ENCODE measurements at regions not wholly inside any gene's neighbourhood (a gene's known extent, or its start where the extent isn't known, plus 50 kb on each side); places are given as distances from the start of the nearest gene placed in this dataset.
A peak's percentile ranks its signal among the peaks of the same experiment; 100 is the strongest.

- Histone ChIP-seq H3K9me1 (replicated peaks; ENCODE audit: control insufficient read depth, extremely low read depth, insufficient read depth, low read length) (no peaks in the 10 kb centered on the region), H3K79me2 (ENCODE audit: control insufficient read depth, insufficient read depth, low read length) (no peaks in the 10 kb centered on the region), H2AFZ (ENCODE audit: low read depth, low read length) (no peak overlapping the region), H3K27me3 (ENCODE audit: control insufficient read depth in 2 of 2, insufficient read depth in 2 of 2, low read length in 2 of 2) (no peaks in the 10 kb centered on the region), H3K36me3 (ENCODE audit: control insufficient read depth in 2 of 2, extremely low read depth in 1 of 2, insufficient read depth in 2 of 2, low read length in 2 of 2) (no peaks in the 10 kb centered on the region), H3K4me2 (ENCODE audit: insufficient read depth, low read length) (peak overlapping the region; percentile 57), H3K27ac (ENCODE audit: insufficient read depth, low read depth, low read length) (peak overlapping the region; percentile 78), H3K9me3 (replicated peaks; ENCODE audit: control insufficient read depth, insufficient read depth, low read length) (no peaks in the 10 kb centered on the region), H3K4me3 (replicated peaks in 1 of 3; ENCODE audit: insufficient read depth in 1 of 3, low read depth in 1 of 3, low read length in 3 of 3) (no peak overlapping the region), H3K9ac (replicated peaks; ENCODE audit: extremely low read depth, insufficient read depth, low read length) (peak overlapping the region; percentile 61), H4K20me1 (replicated peaks; ENCODE audit: control insufficient read depth, extremely low read depth, insufficient read depth, low read length) (no peaks in the 10 kb centered on the region), H3K4me1 (ENCODE audit: control insufficient read depth, extremely low read depth, insufficient read depth, low read length) (peaks cover 36% of the 10 kb centered on the region)
- dilution Hi-C loops (cut with MboI; ENCODE audit: extremely low pct_ligation_motif_present, low sequenced_read_pairs): no loop called here
- ChIA-PET CTCF (interaction anchor here (0.9 to 2.6 kb wide), 8 partner anchors 11 to 251 kb away, joined by 3 to 14 read pairs (median 4); partner anchors contain the start of gene FRMD6), POLR2A (interaction anchor here (0.8 kb wide), 1 partner anchor 13 kb away, joined by 3 read pairs; no protein-coding TSS in a partner anchor)
- FAIRE-seq (peak; percentile 79), DNase-seq (ENCODE audit: low read depth, low spot score) (peak; percentile 86)
- TF ChIP-seq FOS (IDR thresholded peaks at IDR 0.05; ENCODE audit: borderline replicate concordance, insufficient read depth, low read length) (peak; percentile 64), POLR2A (IDR thresholded peaks at IDR 0.05; ENCODE audit: low read depth, low read length) (no peak), GATA2 (IDR thresholded peaks at IDR 0.05; ENCODE audit: insufficient read depth, insufficient read length, low read depth, low read length) (peak; percentile 86), MYC (IDR thresholded peaks at IDR 0.05; ENCODE audit: low read depth, low read length) (no peak), CTCF (IDR thresholded peaks at IDR 0.05; ENCODE audit: extremely low read depth in 1 of 2, insufficient read depth in 1 of 2, low read depth in 1 of 2, low read length in 2 of 2) (no peak), EZH2 (IDR thresholded peaks at IDR 0.05; ENCODE audit: borderline replicate concordance, low read depth, low read length, severe bottlenecking) (no peak), JUN (IDR thresholded peaks at IDR 0.05; ENCODE audit: borderline replicate concordance, insufficient read depth, insufficient read length, low read depth) (peak; percentile 33), MAX (IDR thresholded peaks at IDR 0.05; ENCODE audit: insufficient read depth, insufficient read length) (no peak), POLR2AphosphoS5 (IDR thresholded peaks at IDR 0.05; ENCODE audit: insufficient read depth, low read depth, low read length) (peak; percentile 69)
- no TSS peak for BruUV-seq (replicated peaks)
- intact Hi-C loops (cut with micrococcal nuclease): loop anchor here (1.0 to 2.0 kb wide), 4 partner anchors 13 to 138 kb away; no protein-coding TSS in a partner anchor
Observed at GRCh38 chr14:51534610-51535011, 117.1 kb upstream of the FRMD6 start.

Data from endothelial cell of umbilical vein (primary cell).